ENCODE measurements at regions not wholly inside any gene's neighbourhood (a gene's known extent, or its start where the extent isn't known, plus 50 kb on each side); places are given as distances from the start of the nearest gene placed in this dataset.

DNA sequence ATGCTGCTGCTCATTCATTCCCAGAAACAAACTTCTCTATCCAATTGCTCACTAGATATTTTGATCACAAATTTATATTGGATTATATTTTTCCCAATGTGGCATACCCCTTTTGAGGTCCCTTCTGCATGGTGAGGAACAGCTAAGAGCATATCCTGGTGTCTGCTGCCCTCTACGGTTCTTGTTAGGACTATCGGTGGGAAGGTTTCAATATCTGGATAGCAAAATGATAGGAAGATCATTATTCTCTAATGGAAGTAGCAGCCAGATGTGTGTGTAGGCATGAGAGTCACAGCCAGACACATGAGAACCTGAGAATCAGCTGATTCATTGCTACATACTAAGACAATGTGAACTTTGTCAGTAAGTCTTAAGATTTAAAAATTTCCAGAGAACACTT is 1422.4 kb upstream of the MIR17HG start:
- TF ChIP-seq POLR2AphosphoS5 (IDR thresholded peaks at IDR 0.05; ENCODE audit: borderline replicate concordance, low read depth, low read length): no peak
- TF ChIP-seq EZH2 (IDR thresholded peaks at IDR 0.05): no peak
- no peak for TF ChIP-seq FOXP2 (optimal IDR thresholded peaks at IDR 0.05; ENCODE audit: control extremely low read depth, extremely low read length, insufficient read depth)
